CD1c-positive myeloid dendritic cell (primary cell): ENCODE measurements at regions not wholly inside any gene's neighbourhood (a gene's known extent, or its start where the extent isn't known, plus 50 kb on each side); places are given as distances from the start of the nearest gene placed in this dataset.
"Not testable (repeated sequence)": the region's sequence is repeated elsewhere in the genome, so short reads cannot be mapped to it uniquely, and the experiment has no call there.

ENCODE experiments used
- DNase-seq: peaks from one replicate; pipeline ENCODE4 v3.0.0-alpha.2; 2016; ENCODE audit errors: extremely low spot score

DNA sequence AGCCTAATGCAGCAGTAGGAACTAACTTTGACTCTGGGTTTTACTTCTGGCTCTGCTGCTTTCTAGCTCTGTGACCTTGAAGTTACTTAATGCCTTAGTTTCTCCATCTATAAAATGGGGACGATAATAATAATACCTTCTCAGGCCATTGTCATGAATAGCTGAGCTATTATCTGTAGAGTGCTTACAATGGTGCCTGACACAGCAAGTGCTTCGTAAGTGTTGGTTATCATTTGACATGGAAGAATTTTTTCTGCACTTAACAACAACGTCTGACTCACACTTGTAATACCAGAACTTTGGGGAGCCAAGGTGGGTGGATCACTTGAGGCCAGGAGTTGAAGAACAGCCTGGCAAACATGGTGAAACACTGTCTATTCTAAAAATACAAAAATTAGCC is 140.5 kb downstream of the ARL4A start:
- DNase-seq: no peak

DNA sequence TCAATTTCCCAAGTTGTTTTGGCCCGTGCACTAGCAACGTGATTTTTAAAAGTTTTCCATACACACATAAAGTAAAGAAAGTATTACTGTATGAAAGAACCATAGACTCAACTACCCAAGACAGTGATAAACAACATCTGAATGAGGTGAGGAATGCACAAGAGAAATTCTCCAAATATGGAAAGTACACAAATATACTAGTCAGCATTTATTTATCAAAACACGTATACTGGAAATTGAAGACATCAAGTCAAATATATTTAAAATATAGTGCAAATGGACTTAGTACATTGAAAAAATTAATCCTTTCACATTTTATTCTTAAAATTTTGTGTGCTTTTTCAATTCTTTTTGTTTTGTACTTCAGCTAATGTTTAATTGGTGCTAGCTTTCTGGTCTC is 143.6 kb downstream of the ARL4A start:
- DNase-seq: no peak

DNA sequence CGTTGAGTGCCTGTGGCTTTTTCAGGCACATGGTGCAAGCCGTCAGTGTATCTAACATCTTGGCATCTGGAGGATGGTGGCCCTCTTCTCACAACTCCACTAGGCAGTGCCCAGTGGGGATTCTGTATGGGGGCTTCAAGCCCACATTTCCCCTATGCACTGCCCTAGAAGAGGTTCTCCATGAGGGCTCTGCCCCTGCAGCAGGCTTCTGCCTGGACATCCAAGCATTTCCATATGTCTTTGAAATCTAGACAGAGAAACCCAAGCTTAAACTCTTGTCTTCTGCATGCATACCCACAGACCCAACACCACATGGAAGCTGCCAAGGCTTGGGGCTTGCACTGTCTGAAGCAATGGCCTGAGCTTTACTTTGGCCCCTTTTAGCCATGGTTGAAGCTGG is 146.4 kb downstream of the ARL4A start:
- no peak for DNase-seq

DNA sequence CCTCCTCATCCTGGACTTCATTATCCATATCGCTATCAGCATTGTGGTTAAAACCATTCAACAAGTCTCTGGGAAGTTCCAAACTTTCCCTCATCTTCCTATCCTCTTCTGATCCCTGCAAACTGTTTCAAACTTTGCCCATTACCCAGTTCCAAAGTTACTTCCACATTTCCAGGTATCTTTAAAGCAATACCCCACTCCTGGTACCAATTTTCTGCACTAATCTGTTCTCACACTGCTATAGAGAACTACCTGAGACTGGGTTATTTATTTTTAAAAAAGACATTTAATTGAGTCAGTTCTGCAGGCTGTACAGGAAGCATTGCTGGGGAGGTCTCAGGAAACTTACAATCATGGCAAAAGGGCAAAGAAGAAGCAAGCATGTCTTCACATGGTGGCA is 147.3 kb downstream of the ARL4A start:
- no peak for DNase-seq

DNA sequence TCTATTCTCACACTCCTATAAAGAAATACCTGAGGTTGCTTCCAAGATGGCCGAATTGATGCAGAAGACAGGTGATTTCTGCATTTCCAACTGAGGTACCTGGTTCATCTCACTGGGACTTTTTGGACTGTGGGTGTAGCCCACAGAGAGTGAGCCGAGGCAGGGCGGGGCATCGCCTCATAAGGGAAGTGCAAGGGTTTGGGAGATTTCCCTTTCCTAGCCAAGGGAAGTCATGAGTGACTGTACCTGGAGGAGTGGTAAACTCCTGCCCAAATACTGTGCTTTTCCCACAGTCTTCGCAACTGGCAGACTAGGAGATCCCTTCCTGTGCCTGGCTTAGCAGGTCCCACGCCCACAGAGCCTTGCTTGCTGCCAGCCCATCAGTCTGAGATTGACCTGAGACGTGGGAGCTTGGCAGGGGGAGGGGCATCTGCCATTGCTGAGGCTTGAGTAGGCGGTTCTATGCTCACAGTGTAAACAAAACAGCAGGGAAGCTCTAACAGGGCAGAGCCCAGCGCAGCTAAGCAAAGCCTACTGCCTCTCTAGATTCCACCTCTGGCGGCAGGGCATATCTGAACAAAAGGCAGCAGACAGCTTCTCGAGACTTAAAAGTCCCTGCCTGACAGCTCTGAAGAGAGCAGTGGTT is 152.2 kb downstream of the ARL4A start:
- no peak for DNase-seq

DNA sequence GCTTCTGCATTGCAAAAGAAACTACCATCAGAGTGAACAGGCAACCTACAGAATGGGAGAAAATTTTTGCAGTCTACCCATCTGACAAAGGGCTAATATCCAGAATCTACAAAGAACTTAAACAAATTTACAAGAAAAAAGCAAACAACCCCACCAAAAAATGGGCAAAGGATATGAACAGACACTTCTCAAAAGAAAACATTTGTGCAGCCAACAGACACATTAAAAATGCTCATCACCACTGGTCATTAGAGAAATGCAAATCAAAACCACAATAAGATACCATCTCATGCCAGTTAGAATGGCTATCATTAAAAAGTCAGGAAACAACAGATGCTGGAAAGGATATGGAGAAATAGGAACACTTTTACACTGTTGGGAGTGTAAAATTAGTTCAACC is 157.3 kb downstream of the ARL4A start:
- not testable (repeated sequence) for DNase-seq

DNA sequence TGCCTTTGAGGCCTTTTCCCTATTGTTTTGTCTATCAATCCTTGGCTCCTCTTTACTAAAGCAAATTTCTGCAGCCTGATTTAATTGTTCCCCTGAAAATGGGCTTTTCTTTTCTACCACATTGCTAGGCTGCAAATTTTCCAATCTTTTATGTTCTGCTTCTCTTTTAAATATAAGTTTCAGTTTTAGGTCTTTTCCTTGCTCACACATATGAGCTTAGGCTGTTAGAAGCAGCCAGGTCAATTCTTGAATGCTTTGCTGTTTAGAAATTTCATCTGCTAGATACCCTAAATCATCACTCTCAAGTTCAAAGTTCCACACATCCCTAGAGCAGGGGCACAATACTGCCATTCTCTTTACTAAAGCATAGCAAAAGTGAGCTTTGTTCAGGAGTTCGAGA is 159.6 kb downstream of the ARL4A start:
- no peak for DNase-seq

DNA sequence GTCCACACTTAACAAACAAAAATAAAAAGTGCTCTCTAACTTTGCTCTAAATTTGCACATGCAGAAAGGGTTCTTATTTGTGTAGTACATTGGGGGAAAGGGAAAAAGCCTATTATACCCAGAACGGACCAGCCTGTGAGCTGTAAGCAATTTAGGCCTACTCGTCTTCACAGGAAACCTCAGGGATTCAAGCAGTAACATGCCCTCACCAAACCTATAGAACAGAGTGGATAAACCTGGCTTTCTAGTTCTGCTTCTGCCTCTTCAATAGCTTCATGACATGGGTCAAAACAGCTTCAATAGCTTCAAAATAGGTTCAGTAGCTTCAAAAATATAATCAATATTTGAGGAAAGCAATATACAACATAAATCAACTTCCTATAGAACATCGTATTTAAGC is 163.7 kb downstream of the ARL4A start:
- DNase-seq: no peak

DNA sequence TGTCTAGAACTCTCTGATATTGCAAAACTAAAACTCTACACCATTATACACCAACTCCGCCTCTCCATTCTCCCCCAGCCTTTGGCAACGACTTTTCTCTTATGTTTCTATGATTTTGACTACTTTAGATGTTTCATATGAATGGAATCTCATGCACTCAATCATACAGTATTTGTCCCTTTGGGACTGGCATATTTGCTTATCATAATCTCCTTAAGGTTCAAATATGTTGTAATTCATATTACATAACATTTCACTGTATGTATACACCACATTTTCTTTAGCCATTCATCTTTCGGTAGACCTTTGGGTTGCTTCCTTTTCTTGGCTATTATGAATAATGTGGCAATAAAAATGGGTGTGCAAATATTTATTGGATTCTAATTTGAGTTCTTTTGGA is 164.4 kb downstream of the ARL4A start:
- DNase-seq: no peak

DNA sequence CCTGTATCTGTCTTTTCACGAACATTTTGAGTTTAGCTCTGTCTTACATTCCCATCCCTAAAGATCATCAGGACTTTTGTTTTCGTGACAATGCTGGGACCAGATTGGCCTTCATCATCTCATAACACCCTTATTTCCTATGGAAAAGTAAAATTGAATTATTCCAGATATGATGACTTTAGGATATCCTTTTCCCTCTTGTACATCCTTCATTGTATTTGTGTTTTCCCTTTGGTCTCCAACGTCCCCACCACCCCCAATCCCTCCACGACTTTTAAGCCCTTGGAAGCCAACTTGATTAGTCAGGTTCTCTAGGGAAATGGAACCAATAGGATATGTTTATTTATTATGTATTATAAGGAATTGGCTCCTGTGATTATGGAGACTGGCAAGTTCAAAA is 167.6 kb downstream of the ARL4A start:
- no peak for DNase-seq

DNA sequence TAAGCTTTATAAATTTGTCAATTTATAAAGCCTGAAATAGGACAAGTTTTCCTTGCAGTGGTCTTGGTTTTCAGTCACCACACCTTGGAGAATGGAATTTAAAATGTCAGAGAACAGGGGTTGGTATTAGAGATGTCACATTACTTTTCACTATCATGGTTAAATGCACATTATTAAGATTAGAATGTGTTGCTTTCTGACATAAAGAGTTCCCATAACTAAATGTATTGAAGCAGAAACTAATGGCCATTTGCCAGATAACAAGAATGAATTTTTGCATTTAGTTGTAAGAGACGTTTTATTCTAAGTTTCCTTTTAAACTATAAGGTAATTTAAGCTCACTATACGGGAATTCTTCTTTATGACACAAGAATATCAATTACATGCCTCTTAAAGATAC is 172.3 kb downstream of the ARL4A start:
- DNase-seq: no peak

DNA sequence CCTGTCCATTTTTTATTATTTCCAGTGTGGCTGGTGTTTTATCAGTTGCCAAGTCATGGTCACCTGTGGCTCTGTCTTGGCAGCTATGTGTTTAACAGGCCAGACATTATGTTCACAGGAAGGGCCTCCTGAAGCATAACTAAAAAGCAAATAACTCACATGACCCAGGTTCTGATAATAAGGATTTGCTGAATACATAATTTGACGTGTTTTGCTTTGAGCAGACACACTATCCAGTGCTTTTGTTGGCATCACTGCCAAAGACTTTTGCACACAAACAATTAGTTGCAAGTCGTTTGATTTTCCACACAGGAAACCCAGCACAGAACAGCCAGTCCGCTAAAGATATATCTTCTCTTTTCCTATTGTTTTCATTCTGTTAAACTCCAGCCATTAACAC is 173.6 kb downstream of the ARL4A start:
- DNase-seq: no peak

DNA sequence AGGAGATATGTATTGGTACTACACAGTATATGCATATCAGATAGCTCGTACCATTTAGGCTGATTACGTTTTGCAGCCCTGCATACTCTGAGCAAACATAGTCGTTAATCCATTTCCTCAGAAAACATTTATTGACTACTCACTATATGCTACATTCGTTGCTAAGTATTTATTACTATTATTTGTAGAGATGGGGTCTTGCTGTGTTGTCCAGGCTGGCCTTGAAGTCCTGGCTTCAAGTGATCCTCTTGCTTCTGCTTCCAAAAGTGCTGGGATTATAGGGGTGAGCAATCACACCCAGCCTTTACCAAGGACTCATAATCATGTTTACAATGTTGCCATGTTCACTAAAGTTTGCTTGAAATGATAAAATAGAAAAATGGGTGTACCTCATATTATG is 174.7 kb downstream of the ARL4A start:
- no peak for DNase-seq

DNA sequence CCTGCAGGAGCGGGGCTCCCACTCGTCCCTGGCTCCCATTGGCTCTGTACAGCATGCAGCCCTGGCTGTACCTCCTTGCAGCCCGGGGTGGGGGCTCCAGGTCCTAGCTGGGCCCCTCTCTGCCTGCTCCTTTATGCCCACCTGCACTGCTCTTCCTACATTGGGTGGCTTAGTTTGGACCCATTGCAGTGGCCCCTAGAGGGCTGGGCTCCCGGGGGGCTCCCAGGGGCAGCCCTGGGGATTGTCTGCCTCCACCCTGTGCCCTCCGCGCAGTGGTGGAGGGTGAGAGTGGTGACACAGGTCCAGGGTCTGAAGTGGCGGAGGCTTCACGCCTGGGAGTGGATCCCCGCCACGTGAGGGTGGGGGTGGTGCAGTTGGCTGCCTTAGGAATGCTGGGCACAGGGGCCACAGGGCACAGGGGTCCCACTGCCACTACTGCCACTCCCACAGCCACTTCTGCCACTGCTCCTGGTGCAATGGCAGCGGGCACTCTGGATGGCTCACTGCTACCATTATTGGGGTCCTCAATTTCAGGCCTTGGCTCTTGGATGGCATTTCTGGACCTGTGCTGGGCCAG is 177.1 kb downstream of the ARL4A start:
- DNase-seq: no peak

DNA sequence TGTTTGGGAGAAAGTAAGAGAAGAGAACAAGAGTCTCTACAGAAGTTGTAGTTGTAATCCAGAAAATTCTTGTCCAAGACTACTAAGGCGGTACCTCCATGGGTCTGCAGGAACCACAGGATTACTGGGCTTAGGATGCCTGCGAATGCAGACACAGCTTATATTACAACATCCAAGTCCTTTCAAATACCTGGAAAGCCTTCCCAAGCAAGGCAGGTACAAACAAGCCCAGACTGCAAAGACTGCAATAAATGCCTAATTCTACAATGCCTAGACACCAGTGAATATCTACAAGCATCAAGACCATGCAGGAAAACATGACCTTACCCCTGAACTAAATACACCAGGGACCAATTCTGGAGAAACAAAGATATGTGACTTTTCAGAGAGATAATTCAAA is 178.2 kb downstream of the ARL4A start:
- DNase-seq: no peak

DNA sequence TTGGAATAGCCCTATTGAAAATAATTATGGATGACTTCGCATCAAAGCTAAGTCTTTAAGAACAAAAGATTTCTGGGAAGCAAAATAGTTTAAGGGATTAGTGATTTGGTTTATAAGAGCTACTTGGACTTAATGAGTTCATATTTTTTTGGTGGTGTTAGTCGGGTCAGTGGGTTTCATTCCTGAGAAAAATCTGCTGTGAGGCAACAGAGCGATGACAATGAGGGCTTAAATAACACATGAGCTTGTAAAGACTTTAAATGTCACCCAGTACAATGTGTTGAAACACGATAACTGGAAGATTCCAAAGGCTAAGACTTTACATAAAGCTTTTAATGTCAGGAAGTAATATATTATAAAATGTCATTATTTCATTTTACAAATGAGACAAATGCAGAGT is 178.8 kb downstream of the ARL4A start:
- DNase-seq: no peak

DNA sequence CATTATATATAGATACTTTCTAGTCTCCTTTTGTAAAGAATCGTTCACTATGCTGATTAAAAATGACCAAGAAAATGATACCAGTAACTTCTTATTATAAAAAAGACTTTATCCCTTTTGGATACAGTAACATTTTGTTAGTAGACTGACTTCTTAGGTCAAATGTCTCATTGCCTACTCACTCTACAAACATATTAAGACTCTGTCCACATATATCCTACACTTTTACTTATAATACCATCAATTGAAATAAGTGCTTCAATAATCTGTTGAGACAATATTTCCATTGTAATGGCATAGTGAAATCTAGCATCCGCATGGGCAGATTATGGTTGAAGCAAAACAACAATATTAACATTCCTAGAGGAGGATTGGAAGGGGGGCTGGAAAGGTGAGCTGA is 180.6 kb downstream of the ARL4A start:
- no peak for DNase-seq

DNA sequence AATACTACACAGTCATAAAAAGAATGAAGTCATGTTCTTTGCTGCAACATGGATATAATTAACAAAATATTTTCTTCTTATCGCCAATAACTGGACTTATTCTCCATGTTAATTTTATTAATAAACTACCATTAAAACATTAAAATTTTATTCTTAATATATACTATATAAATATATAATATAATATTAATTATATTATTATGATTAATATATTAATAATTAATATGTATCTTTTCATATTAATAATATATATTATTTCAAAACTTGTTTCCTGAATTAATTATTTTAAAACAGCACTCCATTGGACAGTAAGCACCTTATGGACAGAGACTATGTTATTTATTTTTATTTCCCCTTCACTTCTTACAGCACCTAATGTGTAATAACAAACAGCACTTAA is 182.8 kb downstream of the ARL4A start:
- no peak for DNase-seq

DNA sequence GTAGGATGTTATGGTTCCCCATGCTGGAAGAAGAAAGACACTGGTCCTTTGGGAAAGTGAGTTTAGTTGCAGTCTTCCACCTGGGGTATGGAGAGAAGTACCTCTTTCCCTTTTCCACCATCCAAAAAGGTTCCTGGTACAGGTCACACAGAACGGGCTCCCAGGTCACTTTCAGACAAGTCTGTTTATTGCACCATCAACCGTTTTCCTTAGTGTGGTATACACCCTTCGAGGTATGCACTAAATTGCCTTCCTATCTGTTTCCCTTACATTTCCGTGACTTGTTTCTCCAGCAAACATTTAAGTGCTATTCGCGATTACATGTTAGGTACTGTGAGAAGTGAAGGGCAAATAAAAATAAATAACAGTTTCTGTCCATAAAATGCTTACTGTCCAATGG is 185.1 kb downstream of the ARL4A start:
- DNase-seq: no peak

DNA sequence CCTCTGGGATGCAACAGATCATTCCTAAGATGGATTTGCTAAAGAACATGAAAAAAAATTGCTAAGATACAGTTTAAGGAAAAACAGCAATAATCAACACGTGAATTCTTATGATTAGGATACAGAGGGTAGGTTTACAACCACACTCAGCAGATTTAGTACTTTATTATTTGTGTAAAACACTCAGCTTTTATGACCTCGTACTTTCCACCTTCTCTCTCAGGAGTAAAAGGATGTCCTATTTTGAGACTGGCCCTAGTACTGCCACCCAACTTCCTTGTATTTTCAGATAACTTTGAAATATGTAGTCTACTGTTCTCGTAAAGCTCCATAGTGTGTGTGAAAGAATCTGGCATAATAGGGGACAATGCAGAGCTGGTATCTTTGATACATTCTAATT is 186.1 kb downstream of the ARL4A start:
- DNase-seq: no peak

DNA sequence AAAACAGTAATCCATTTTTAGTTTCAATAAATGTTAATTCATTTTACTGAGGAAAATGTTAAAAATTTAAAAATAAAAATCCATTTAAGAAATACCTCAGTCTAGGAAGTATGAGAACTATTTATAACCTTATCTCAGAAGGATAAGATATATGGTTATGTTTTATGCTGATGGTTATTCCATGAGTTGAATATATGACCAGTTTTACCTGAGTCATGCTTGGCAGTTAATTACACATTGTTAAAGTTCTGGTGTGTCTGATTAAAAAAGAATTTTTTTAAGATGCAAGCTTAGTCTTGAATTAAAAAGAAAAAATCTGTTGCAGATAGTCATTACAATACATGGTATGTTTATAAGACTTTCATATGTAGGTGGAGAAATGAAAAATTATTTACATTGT is 191.7 kb downstream of the ARL4A start:
- DNase-seq: no peak

DNA sequence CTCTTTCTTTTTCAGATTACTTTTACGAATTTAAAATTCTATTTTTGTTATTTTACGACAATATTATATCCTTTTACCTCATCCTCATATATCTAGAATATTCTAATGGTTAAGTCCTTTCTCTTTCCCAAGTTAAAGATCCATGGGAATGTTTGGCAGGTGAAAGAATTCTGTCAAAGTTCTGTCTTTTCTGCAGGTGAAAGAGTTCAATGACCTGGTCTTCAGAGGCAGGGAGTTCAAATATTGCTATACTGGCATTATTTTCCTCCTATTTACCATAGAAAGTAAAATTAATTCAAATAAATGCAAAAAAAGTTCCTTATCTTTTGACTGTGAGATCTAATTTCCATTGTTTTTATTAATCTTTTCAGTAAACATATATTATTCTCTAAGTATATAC is 194.3 kb downstream of the ARL4A start:
- no peak for DNase-seq

DNA sequence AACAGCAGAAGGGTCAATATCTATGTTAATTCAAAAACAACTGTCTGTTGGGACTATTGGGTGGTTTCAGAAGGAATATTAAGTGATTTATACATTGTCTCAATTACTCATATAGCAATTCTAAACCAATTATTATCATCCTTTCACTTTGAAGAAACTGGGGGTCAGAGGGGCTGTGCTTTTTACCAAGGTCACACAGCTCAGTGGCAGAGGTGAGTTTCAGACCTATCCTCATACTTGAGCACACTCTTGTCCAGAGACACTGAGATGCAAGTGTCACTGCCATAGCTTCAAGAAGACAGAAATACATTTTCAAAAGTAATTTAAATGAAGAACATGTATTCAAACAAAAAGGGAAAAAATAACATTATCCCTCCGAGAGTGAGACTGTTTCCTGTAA is 195.3 kb downstream of the ARL4A start:
- DNase-seq: no peak

DNA sequence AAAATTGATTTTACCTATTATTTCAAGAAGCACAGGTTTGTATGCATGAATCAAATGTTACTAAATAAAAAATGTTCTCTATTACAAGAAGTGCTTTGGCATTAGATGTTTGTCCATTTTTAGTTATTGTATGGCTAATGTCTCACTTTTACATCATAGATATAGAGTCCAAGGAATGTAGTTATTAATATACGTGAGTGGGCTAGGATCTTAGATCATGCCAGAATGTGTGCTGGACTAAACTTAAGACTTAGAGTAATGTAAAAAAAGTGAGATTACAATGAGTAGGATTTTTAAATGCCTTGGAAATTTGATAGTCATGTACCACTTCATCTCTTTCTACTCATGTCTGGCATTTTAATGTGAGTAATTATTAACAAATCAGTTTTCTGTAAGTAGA is 196.6 kb downstream of the ARL4A start:
- DNase-seq: no peak
